Fibroblast of lung (primary cell): ENCODE measurements at regions not wholly inside any gene's neighbourhood (a gene's known extent, or its start where the extent isn't known, plus 50 kb on each side); places are given as distances from the start of the nearest gene placed in this dataset.

Experiments used
- DNase-seq, 2 donors: peaks; one replicate each; pipeline versions ENCODE4 v3.0.0 to v3.0.0-alpha.2; 2010; ENCODE audit warnings: low read depth in 2 of 2
- H2AFZ ChIP-seq: 2 replicates; pipeline ENCODE4 v1.5.1; 2012; ENCODE audit warnings: low read length, control low read depth, inconsistent platforms
- H3K27ac ChIP-seq: 2 replicates; pipeline ENCODE4 v1.5.1; 2011; ENCODE audit warnings: low read length, control low read depth; ENCODE audit not compliant: insufficient read depth
- H3K27me3 ChIP-seq: 2 replicates; pipeline ENCODE4 v1.5.1; 2011; ENCODE audit warnings: mild to moderate bottlenecking, low read length; ENCODE audit not compliant: control insufficient read depth, insufficient read depth
- H3K36me3 ChIP-seq: 2 replicates; pipeline ENCODE4 v1.5.1; 2011; ENCODE audit warnings: low read length; ENCODE audit not compliant: control insufficient read depth, insufficient read depth
- H3K4me1 ChIP-seq: 2 replicates; pipeline ENCODE4 v1.5.1; 2011; ENCODE audit warnings: low read length; ENCODE audit not compliant: control insufficient read depth, insufficient read depth; ENCODE audit errors: extremely low read depth
- H3K4me2 ChIP-seq: 2 replicates; pipeline ENCODE4 v1.5.1; 2011; ENCODE audit warnings: low read length, control low read depth; ENCODE audit not compliant: insufficient read depth; ENCODE audit errors: extremely low read depth
- H3K4me3 ChIP-seq, 4 experiments: fragments of 200-600 bp in 1 of 4; sonication (generic) in 1 of 4; replicated peaks in 1 of 4; 2 replicates each; pipeline ENCODE4 v1.5.1; 2011 to 2016; ENCODE audit warnings: low read length in 4 of 4, low read depth in 3 of 4, mild to moderate bottlenecking in 3 of 4, control low read depth in 2 of 4, inconsistent platforms in 1 of 4, mixed read lengths in 1 of 4; ENCODE audit not compliant: insufficient read depth in 1 of 4; ENCODE audit errors: control extremely low read depth in 1 of 4
- H3K79me2 ChIP-seq: 2 replicates; pipeline ENCODE4 v1.5.1; 2012; ENCODE audit warnings: mild to moderate bottlenecking, low read length, inconsistent platforms; ENCODE audit not compliant: control insufficient read depth, insufficient read depth
- H3K9ac ChIP-seq: 2 replicates; pipeline ENCODE4 v1.5.1; 2011; ENCODE audit warnings: mild to moderate bottlenecking, low read length, control low read depth; ENCODE audit not compliant: insufficient read depth
- H3K9me3 ChIP-seq: 2 replicates; pipeline ENCODE4 v1.5.1; 2012; ENCODE audit warnings: low read depth, low read length; ENCODE audit not compliant: control insufficient read depth, insufficient read depth
- H4K20me1 ChIP-seq: 2 replicates; pipeline ENCODE4 v1.5.1; 2011; ENCODE audit warnings: low read length; ENCODE audit not compliant: control insufficient read depth, insufficient read depth; ENCODE audit errors: extremely low read depth
- CTCF ChIP-seq, 2 donors: IDR thresholded peaks in 1 of 2; conservative IDR thresholded peaks in 1 of 2; 1 replicate in 1 of 2; 2 replicates in 1 of 2; pipeline ENCODE4 v1.5.1; 2011 to 2012; ENCODE audit warnings: low read length in 2 of 2, control low read depth in 1 of 2, inconsistent platforms in 1 of 2, low read depth in 1 of 2, mild to moderate bottlenecking in 1 of 2
- EZH2 ChIP-seq: IDR thresholded peaks from 2 replicates; pipeline ENCODE4 v1.5.1; 2012; ENCODE audit warnings: low read length, control low read depth, mild to moderate bottlenecking; ENCODE audit errors: missing control alignments

- no peak overlapping the region for H2AFZ ChIP-seq
- no peak overlapping the region for H3K27ac ChIP-seq
- no peaks in the 10 kb centered on the region for H3K36me3 ChIP-seq
- H3K9ac ChIP-seq = no peak overlapping the region
- H3K27me3 ChIP-seq = no peaks in the 10 kb centered on the region
- H3K9me3 ChIP-seq = no peaks in the 10 kb centered on the region
- no peak overlapping the region for H3K4me2 ChIP-seq
- H3K79me2 ChIP-seq = no peaks in the 10 kb centered on the region
- H4K20me1 ChIP-seq = no peaks in the 10 kb centered on the region
- no peak for DNase-seq
- TF ChIP-seq EZH2 = no peak
- TF ChIP-seq CTCF (conservative IDR thresholded peaks at IDR 0.05 in 1 of 2, IDR thresholded peaks at IDR 0.05 in 1 of 2; ENCODE audit: low read depth in 1 of 2, low read length in 2 of 2) = no peak
- H3K4me1 ChIP-seq = peaks cover 7% of the 10 kb centered on the region
- no peak overlapping the region for H3K4me3 ChIP-seq
Measured at GRCh38 chrX:40165861-40166260, 68.1 kb upstream of the BCOR start.

GRCh38 chrX:40165206-40165605, 67.4 kb upstream of the BCOR start:
- H2AFZ ChIP-seq = no peak overlapping the region
- no peaks in the 10 kb centered on the region for H3K36me3 ChIP-seq
- H4K20me1 ChIP-seq = no peaks in the 10 kb centered on the region
- H3K27ac ChIP-seq = no peak overlapping the region
- no peak overlapping the region for H3K4me3 ChIP-seq
- peaks cover 7% of the 10 kb centered on the region for H3K4me1 ChIP-seq
- no peaks in the 10 kb centered on the region for H3K9me3 ChIP-seq
- no peaks in the 10 kb centered on the region for H3K27me3 ChIP-seq
- DNase-seq = no peak
- no peak for TF ChIP-seq EZH2
- TF ChIP-seq CTCF (conservative IDR thresholded peaks at IDR 0.05 in 1 of 2, IDR thresholded peaks at IDR 0.05 in 1 of 2; ENCODE audit: low read depth in 1 of 2, low read length in 2 of 2) = no peak
- no peak overlapping the region for H3K9ac ChIP-seq
- H3K4me2 ChIP-seq = no peak overlapping the region
- no peaks in the 10 kb centered on the region for H3K79me2 ChIP-seq

- no peak overlapping the region for H3K4me2 ChIP-seq
- H3K27me3 ChIP-seq = no peaks in the 10 kb centered on the region
- no peaks in the 10 kb centered on the region for H3K9me3 ChIP-seq
- H3K4me3 ChIP-seq = no peak overlapping the region
- peaks cover 7% of the 10 kb centered on the region for H3K4me1 ChIP-seq
- no peaks in the 10 kb centered on the region for H3K36me3 ChIP-seq
- no peak overlapping the region for H2AFZ ChIP-seq
- no peaks in the 10 kb centered on the region for H4K20me1 ChIP-seq
- DNase-seq = no peak
- H3K27ac ChIP-seq = no peak overlapping the region
- TF ChIP-seq EZH2 = no peak
- TF ChIP-seq CTCF (conservative IDR thresholded peaks at IDR 0.05 in 1 of 2, IDR thresholded peaks at IDR 0.05 in 1 of 2; ENCODE audit: low read depth in 1 of 2, low read length in 2 of 2) = no peak
- no peaks in the 10 kb centered on the region for H3K79me2 ChIP-seq
- no peak overlapping the region for H3K9ac ChIP-seq
Measured at GRCh38 chrX:40164751-40165150, 67.0 kb upstream of the BCOR start.
